ENCODE measurements at regions not wholly inside any gene's neighbourhood (a gene's known extent, or its start where the extent isn't known, plus 50 kb on each side); places are given as distances from the start of the nearest gene placed in this dataset.

GRCh38 chr9:18010492-18010891, 431.6 kb downstream of the SH3GL2 start:
- Histone ChIP-seq H3K4me1 (ENCODE audit: control insufficient read depth in 1 of 2, insufficient read depth in 2 of 2, low read length in 2 of 2) (peaks cover 0 to 4% of the 10 kb centered on the region in 2 donors), H3K36me3 (ENCODE audit: control insufficient read depth in 1 of 2, insufficient read depth in 2 of 2, low read length in 2 of 2) (no peaks in the 10 kb centered on the region)

GRCh38 chr9:18012170-18012569, 433.3 kb downstream of the SH3GL2 start:
- peaks cover 0 to 4% of the 10 kb centered on the region in 2 donors for H3K4me1 ChIP-seq (ENCODE audit: control insufficient read depth in 1 of 2, insufficient read depth in 2 of 2, low read length in 2 of 2)
- no peaks in the 10 kb centered on the region for H3K27me3 ChIP-seq (ENCODE audit: low read depth, low read length)
- H3K36me3 ChIP-seq (ENCODE audit: control insufficient read depth in 1 of 2, insufficient read depth in 2 of 2, low read length in 2 of 2): no peaks in the 10 kb centered on the region
- no peaks in the 10 kb centered on the region for H3K9me3 ChIP-seq (ENCODE audit: control insufficient read depth in 1 of 2, low read length in 2 of 2)
- H3K4me3 ChIP-seq (ENCODE audit: low read depth in 1 of 2, low read length in 2 of 2): no peak overlapping the region
- no peak overlapping the region for H3K27ac ChIP-seq (ENCODE audit: low read length)

More at GRCh38 chr9:18010492-18010891, 431.6 kb downstream of the SH3GL2 start:
- Histone ChIP-seq H3K4me3 (ENCODE audit: low read depth in 1 of 2, low read length in 2 of 2) (no peak overlapping the region), H3K27ac (ENCODE audit: low read length) (no peak overlapping the region), H3K9me3 (ENCODE audit: control insufficient read depth in 1 of 2, low read length in 2 of 2) (no peaks in the 10 kb centered on the region), H3K27me3 (ENCODE audit: low read depth, low read length) (no peaks in the 10 kb centered on the region)

DNA sequence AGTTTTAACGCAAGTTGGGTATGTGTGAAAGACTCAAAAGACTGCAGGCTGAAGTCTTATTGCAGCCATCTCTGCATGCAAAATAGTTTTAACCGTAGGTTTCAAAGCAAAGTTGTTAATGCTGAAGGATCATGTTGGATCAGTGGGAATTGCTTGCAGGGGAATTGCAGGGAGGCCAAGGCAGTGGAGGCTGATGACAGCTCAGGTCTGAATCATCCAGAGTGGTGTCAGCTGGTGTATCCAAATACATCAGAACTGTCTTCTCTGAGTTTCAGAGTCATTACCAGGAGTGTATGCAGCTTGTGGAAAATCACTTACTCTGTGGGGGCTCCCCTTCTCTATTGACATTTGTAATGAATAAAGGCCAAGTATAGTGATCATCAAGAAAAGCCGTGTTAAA, 435.7 kb downstream of the SH3GL2 start:
- H3K27me3 ChIP-seq (ENCODE audit: low read depth, low read length): no peaks in the 10 kb centered on the region
- no peak overlapping the region for H3K4me3 ChIP-seq (ENCODE audit: low read depth in 1 of 2, low read length in 2 of 2)

DNA sequence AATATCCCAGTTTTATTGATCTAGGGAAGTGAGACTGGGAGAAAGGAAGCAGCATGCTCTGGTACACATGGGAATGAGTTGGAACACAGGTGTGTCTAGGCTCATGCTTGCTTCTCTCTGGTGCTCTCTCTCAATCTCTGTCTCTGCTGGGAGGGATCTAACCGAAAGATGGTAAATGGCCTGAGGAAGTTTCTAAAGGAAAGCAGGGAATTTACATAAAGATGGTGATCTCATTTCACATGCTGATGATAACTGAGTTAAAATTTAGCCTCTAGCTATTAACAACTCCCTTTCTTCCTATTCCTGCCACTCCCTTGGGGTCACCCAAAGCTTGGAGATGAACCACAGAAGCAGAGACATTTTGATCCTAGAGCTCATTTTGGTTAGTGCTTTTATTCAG, 436.2 kb downstream of the SH3GL2 start:
- Histone ChIP-seq H3K36me3 (ENCODE audit: control insufficient read depth in 1 of 2, insufficient read depth in 2 of 2, low read length in 2 of 2) (no peaks in the 10 kb centered on the region), H3K4me3 (ENCODE audit: low read depth in 1 of 2, low read length in 2 of 2) (no peak overlapping the region), H3K9me3 (ENCODE audit: control insufficient read depth in 1 of 2, low read length in 2 of 2) (peaks cover 0 to 9% of the 10 kb centered on the region in 2 donors), H3K27me3 (ENCODE audit: low read depth, low read length) (no peaks in the 10 kb centered on the region), H3K27ac (ENCODE audit: low read length) (no peak overlapping the region), H3K4me1 (ENCODE audit: control insufficient read depth in 1 of 2, insufficient read depth in 2 of 2, low read length in 2 of 2) (peaks cover 0 to 4% of the 10 kb centered on the region in 2 donors)

More for the DNA sequence above, 435.7 kb downstream of the SH3GL2 start:
- Histone ChIP-seq H3K9me3 (ENCODE audit: control insufficient read depth in 1 of 2, low read length in 2 of 2) (peaks cover 0 to 9% of the 10 kb centered on the region in 2 donors), H3K36me3 (ENCODE audit: control insufficient read depth in 1 of 2, insufficient read depth in 2 of 2, low read length in 2 of 2) (no peaks in the 10 kb centered on the region), H3K4me1 (ENCODE audit: control insufficient read depth in 1 of 2, insufficient read depth in 2 of 2, low read length in 2 of 2) (peaks cover 0 to 4% of the 10 kb centered on the region in 2 donors), H3K27ac (ENCODE audit: low read length) (no peak overlapping the region)

DNA sequence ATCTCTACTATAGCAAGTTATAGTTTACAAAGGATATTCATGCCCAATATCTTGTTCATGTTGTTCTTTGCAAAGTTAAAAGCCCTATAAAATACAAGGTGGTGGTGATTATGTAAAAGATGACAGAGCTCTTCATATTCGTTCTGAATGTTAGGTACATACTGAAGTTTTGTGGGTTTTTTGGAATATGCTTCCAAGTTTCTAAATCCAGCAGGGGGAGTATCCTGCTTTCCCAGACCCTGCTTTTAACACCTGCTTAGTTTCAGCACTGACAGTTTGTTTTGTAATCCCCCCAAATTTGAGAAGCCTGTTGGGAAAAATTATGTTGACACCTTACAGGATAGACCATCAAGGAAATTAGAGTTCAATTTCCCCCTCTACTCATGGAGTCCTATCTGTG, 438.3 kb downstream of the SH3GL2 start:
- Histone ChIP-seq H3K4me3 (ENCODE audit: low read depth in 1 of 2, low read length in 2 of 2) (no peak overlapping the region), H3K27me3 (ENCODE audit: low read depth, low read length) (no peaks in the 10 kb centered on the region), H3K36me3 (ENCODE audit: control insufficient read depth in 1 of 2, insufficient read depth in 2 of 2, low read length in 2 of 2) (no peaks in the 10 kb centered on the region), H3K4me1 (ENCODE audit: control insufficient read depth in 1 of 2, insufficient read depth in 2 of 2, low read length in 2 of 2) (peaks cover 0 to 11% of the 10 kb centered on the region in 2 donors), H3K9me3 (ENCODE audit: control insufficient read depth in 1 of 2, low read length in 2 of 2) (peaks cover 0 to 9% of the 10 kb centered on the region in 2 donors), H3K27ac (ENCODE audit: low read length) (no peak overlapping the region)

DNA sequence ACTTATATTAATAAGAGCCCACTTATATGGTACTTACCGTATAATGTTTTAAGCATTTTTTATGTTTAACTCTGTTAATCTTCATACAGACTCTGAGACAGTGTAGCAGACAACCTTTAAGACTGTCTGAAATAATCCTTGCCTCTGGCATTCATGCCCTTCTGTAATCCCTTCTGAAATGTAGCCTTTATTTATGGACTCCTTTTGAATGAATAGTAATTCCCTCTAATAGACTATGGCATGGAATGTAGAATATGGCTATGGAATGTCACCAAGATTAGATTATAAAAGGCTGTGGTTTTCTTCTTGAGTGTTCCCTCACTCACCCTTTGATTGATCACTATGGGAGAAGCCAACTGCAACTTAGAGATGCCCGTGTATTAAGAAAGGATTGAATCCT, 439.4 kb downstream of the SH3GL2 start:
- no peak overlapping the region for H3K27ac ChIP-seq (ENCODE audit: low read length)
- H3K4me1 ChIP-seq (ENCODE audit: control insufficient read depth in 1 of 2, insufficient read depth in 2 of 2, low read length in 2 of 2): peaks cover 0 to 11% of the 10 kb centered on the region in 2 donors
- no peak overlapping the region for H3K4me3 ChIP-seq (ENCODE audit: low read depth in 1 of 2, low read length in 2 of 2)

DNA sequence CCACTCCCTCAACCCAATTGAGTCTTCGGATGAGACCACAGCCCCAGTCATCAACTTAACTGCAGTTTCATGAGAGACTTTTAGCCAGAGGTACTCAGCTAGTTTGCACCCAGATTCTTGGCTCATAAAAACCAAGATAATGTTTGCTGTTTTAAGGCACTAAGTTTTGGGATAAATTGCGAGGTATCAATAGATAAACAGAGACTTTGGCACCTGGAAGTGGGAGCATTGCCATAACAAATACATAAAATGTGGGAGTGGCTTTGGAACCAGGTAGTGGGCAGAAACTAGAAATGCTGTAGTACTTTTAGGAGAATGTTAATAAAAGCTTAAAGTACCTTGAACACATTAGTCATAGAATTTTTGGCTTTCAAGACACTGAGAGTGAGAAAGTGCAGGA, 439.8 kb downstream of the SH3GL2 start:
- Histone ChIP-seq H3K4me1 (ENCODE audit: control insufficient read depth in 1 of 2, insufficient read depth in 2 of 2, low read length in 2 of 2) (peaks cover 0 to 11% of the 10 kb centered on the region in 2 donors), H3K4me3 (ENCODE audit: low read depth in 1 of 2, low read length in 2 of 2) (no peak overlapping the region), H3K27me3 (ENCODE audit: low read depth, low read length) (no peaks in the 10 kb centered on the region), H3K36me3 (ENCODE audit: control insufficient read depth in 1 of 2, insufficient read depth in 2 of 2, low read length in 2 of 2) (no peaks in the 10 kb centered on the region), H3K9me3 (ENCODE audit: control insufficient read depth in 1 of 2, low read length in 2 of 2) (peaks cover 0 to 9% of the 10 kb centered on the region in 2 donors), H3K27ac (ENCODE audit: low read length) (no peak overlapping the region)

More for the DNA sequence above, 439.4 kb downstream of the SH3GL2 start:
- no peaks in the 10 kb centered on the region for H3K36me3 ChIP-seq (ENCODE audit: control insufficient read depth in 1 of 2, insufficient read depth in 2 of 2, low read length in 2 of 2)
- H3K27me3 ChIP-seq (ENCODE audit: low read depth, low read length): no peaks in the 10 kb centered on the region
- peaks cover 0 to 9% of the 10 kb centered on the region in 2 donors for H3K9me3 ChIP-seq (ENCODE audit: control insufficient read depth in 1 of 2, low read length in 2 of 2)

GRCh38 chr9:18020121-18020745, 441.4 kb downstream of the SH3GL2 start:
- Histone ChIP-seq H3K9me3 (ENCODE audit: control insufficient read depth in 1 of 2, low read length in 2 of 2) (peaks cover 0 to 9% of the 10 kb centered on the region in 2 donors), H3K27me3 (ENCODE audit: low read depth, low read length) (no peaks in the 10 kb centered on the region), H3K27ac (ENCODE audit: low read length) (no peak overlapping the region), H3K4me3 (ENCODE audit: low read depth in 1 of 2, low read length in 2 of 2) (no peak overlapping the region), H3K4me1 (ENCODE audit: control insufficient read depth in 1 of 2, insufficient read depth in 2 of 2, low read length in 2 of 2) (peaks cover 0 to 7% of the 10 kb centered on the region in 2 donors), H3K36me3 (ENCODE audit: control insufficient read depth in 1 of 2, insufficient read depth in 2 of 2, low read length in 2 of 2) (no peaks in the 10 kb centered on the region)

DNA sequence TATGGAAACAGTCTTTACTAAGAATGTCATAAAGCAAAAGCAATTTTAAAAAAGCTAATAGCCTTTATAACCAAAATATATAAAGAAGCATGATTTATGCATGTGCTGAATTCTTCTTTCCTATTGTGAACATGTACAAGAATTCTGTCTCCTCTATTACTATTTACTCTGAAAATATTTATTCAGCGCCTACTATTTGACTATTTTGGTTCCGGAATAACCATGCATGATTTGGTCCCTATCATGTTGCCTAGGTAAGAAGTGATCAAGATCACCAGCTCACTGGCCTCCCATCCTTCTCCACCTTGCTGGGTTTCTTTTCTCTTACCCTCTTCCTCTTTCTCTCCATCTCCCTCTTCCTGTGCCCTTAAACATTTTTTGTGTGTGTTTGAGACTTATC, 443.8 kb downstream of the SH3GL2 start:
- Histone ChIP-seq H3K27ac (ENCODE audit: low read length) (no peak overlapping the region), H3K27me3 (ENCODE audit: low read depth, low read length) (no peaks in the 10 kb centered on the region), H3K4me1 (ENCODE audit: control insufficient read depth in 1 of 2, insufficient read depth in 2 of 2, low read length in 2 of 2) (peaks cover 0 to 7% of the 10 kb centered on the region in 2 donors), H3K36me3 (ENCODE audit: control insufficient read depth in 1 of 2, insufficient read depth in 2 of 2, low read length in 2 of 2) (no peaks in the 10 kb centered on the region), H3K4me3 (ENCODE audit: low read depth in 1 of 2, low read length in 2 of 2) (no peak overlapping the region), H3K9me3 (ENCODE audit: control insufficient read depth in 1 of 2, low read length in 2 of 2) (peaks cover 0 to 9% of the 10 kb centered on the region in 2 donors)

GRCh38 chr9:18023332-18023731, 444.5 kb downstream of the SH3GL2 start:
- Histone ChIP-seq H3K4me1 (ENCODE audit: control insufficient read depth in 1 of 2, insufficient read depth in 2 of 2, low read length in 2 of 2) (peaks cover 0 to 7% of the 10 kb centered on the region in 2 donors), H3K36me3 (ENCODE audit: control insufficient read depth in 1 of 2, insufficient read depth in 2 of 2, low read length in 2 of 2) (no peaks in the 10 kb centered on the region), H3K4me3 (ENCODE audit: low read depth in 1 of 2, low read length in 2 of 2) (no peak overlapping the region), H3K27ac (ENCODE audit: low read length) (no peak overlapping the region), H3K27me3 (ENCODE audit: low read depth, low read length) (no peaks in the 10 kb centered on the region), H3K9me3 (ENCODE audit: control insufficient read depth in 1 of 2, low read length in 2 of 2) (peaks cover 0 to 6% of the 10 kb centered on the region in 2 donors)

GRCh38 chr9:18032636-18033035, 441.3 kb upstream of the ADAMTSL1 start:
- no peak overlapping the region for H3K4me3 ChIP-seq (ENCODE audit: low read depth in 1 of 2, low read length in 2 of 2)
- no peaks in the 10 kb centered on the region for H3K36me3 ChIP-seq (ENCODE audit: control insufficient read depth in 1 of 2, insufficient read depth in 2 of 2, low read length in 2 of 2)
- H3K27ac ChIP-seq (ENCODE audit: low read length): no peak overlapping the region
- peaks cover 0 to 3% of the 10 kb centered on the region in 2 donors for H3K9me3 ChIP-seq (ENCODE audit: control insufficient read depth in 1 of 2, low read length in 2 of 2)
- H3K4me1 ChIP-seq (ENCODE audit: control insufficient read depth in 1 of 2, insufficient read depth in 2 of 2, low read length in 2 of 2): no peaks in the 10 kb centered on the region
- H3K27me3 ChIP-seq (ENCODE audit: low read depth, low read length): no peaks in the 10 kb centered on the region

Data from muscle layer of duodenum (tissue), 2 donors.